ENCODE measurements at regions not wholly inside any gene's neighbourhood (a gene's known extent, or its start where the extent isn't known, plus 50 kb on each side); places are given as distances from the start of the nearest gene placed in this dataset.

DNA sequence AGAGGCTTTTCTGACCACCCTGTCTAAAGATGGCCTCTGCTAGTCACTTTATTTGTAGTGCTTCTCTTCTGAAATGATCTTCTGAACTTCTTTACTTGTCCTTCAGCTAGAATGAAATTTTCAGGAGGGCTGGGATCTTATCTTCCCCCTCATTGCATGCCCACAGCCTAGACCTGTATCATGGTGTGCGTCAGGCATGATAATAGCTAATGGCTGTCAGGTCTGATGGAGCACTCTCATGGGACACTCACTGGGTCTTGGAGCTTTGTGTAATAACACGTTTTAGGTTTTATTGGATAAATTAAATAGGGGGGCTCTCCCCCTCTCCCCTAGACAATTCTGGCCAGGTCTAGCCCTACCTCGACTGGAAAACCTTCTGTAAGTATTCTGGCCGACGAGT lies 97.1 kb upstream of the NRXN3 start:
- no peak for DNase-seq (ENCODE audit: low spot score)

DNA sequence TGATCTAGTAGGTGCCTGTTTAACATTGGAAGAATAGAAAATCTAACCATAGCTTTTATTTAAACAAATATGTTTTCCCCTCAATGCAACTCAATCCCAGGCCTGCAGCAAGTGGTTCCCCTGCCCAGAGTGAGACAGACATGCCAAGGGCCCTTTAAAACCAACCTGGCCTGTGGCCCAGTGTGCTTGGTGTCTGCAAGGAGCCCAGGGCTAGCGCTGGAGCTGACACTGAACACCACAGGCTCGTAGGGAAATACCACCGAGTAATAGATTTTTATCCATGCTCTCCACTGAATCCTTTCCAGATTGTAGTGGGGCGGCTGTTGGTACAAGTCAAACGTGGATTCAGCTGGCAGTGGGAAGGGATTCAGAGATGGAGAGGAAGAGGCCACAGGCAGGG lies 95.6 kb upstream of the NRXN3 start:
- DNase-seq (ENCODE audit: low spot score) = no peak

DNA sequence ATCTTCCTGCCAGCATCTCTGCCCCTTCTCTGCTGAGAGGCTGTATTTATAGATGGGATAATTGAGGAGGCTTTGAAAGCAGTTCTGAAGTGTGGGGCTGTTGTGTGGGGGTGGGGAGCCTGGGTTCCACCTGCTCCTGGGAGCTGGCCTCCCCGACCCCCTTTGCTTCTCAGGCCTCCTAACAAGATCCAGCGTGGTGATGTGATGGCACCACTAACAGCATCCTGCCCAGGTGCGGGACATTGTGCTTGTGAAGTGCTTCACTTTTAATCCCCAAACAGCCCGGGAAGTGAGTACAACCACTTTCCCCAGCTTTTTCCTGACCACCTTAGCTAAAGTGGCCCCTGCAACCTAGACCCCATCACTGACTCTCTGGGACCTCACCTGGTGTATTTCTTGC lies 95.1 kb upstream of the NRXN3 start:
- no peak for DNase-seq (ENCODE audit: low spot score)

GRCh38 chr14:78075555-78076277 lies 94.5 kb upstream of the NRXN3 start:
- no peak for DNase-seq (ENCODE audit: low spot score)

GRCh38 chr14:78081245-78081644 lies 88.9 kb upstream of the NRXN3 start:
- DNase-seq (ENCODE audit: low spot score) = no peak

DNA sequence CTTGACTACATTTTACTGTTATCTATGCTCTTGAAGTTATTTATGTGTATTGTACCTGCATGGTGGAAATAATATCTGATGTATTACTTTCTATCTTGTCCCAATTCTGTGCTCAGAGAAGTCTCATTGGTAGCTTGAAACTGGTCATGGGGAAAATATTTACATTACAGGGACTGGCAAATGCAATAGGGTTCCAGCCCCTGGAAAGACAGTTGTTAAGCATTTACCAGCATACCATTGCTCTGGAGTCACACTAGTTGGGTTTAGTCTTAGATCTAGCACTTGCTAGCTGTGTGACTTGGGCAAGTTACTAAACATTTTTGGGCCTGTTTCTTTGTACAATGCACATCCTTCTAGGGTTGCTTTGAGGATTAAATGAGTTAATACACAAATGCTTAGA lies 86.3 kb upstream of the NRXN3 start:
- DNase-seq (ENCODE audit: low spot score) = no peak

GRCh38 chr14:78086342-78086741 lies 83.8 kb upstream of the NRXN3 start:
- no peak for DNase-seq (ENCODE audit: low spot score)

DNA sequence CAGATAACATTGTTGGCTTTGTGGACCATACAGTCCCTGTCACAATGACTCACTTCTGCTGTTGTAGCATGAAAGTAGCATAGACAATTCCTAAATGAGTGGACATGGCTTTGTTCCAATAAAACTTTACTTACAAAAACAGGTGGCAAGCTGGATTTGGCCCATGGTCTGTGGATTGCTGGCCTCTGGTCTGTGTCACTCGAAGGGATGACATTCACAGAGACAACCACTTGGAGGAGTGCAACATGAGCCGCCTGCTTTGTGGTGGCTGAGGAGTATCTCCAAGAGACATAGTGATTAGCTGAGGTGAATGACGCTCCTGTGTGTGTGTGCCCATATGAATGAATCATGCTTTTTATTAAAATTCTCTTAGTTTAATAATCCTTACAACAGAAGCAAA lies 81.3 kb upstream of the NRXN3 start:
- DNase-seq (ENCODE audit: low spot score) = no peak

GRCh38 chr14:78090864-78091263 lies 79.3 kb upstream of the NRXN3 start:
- no peak for DNase-seq (ENCODE audit: low spot score)

GRCh38 chr14:78091361-78091760 lies 78.8 kb upstream of the NRXN3 start:
- DNase-seq (ENCODE audit: low spot score) = no peak

GRCh38 chr14:78092040-78092439 lies 78.1 kb upstream of the NRXN3 start:
- DNase-seq (ENCODE audit: low spot score) = no peak

DNA sequence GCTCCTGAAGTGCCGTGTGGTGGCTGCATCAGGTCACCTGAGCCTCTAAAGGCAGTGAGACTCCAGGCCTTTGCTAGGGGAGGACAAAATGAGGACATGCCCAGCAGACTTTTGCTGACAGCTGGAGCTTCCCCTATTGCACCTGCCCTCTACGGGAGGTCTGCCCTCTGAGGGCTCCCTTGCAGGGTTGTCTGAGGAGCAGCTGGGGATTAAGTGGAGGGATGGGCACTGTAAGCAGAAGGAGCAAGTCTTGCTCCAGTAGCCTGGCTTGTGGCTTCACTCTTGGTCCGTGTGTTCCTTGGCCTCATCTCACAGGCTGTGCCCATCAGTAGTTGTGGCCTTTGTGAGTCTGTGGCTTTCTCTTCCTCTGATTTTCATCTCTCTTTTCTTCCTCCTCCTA lies 66.9 kb upstream of the NRXN3 start:
- DNase-seq (ENCODE audit: low spot score) = no peak

DNA sequence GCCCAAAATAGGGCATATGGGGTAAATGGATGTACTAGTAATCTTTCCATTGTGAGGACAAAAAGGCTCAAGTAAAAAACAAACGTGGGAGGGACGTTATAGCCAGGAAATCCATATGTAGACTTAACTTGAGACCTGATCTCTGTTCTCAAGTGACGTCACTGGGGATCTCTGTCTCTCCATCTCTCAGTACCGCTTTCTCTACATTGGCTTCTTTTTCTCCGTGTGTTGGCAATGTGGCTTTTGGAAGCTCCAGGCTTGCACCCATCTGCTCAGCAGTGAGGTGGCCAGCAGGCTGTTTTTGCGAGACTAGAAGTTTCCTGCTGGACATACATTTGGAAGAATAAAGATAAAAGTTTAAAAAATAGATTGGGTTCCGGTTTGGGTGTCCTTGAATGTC lies 66.0 kb upstream of the NRXN3 start:
- no peak for DNase-seq (ENCODE audit: low spot score)

DNA sequence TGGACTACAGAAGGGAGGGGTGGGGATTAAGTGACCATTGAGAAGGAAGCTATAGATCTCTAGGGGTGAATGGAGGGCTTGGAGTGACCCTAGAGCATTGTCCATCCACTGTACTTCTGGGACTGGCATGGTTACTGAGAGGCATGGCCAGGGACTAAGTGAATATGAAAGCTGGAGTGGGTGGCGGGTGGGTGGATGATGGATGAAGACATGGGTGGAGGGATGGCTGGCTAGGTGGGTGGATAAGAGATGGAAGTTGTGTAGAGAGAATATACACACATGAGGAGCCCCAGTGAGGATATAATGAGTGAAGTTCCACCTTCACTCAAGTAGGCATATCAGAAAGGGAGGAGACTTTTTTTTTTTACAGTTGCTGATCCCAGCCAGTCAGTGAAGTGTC lies 65.5 kb upstream of the NRXN3 start:
- DNase-seq (ENCODE audit: low spot score) = no peak

GRCh38 chr14:78106381-78106780 lies 63.8 kb upstream of the NRXN3 start:
- DNase-seq (ENCODE audit: low spot score) = no peak

DNA sequence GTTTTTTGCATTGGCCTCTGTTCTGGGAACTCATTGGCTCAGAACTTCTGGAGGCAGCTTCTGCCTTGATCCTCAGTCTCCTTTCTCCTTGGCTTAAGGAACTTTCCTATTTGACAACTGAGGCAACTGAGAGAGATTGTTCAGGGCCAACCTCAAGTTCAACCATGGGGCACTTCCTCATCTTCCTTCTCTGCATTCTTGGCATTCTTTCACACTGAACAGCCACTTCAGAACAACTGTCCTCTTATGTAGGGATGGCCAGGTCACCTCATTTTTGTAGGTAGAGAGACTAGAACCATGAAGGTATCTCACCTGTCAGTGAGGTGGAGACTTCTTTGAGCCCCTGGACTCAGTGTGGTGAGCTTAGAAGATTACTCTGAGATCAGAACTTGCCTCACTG lies 63.0 kb upstream of the NRXN3 start:
- no peak for DNase-seq (ENCODE audit: low spot score)

- no peak for DNase-seq (ENCODE audit: low spot score)
These were observed 50.7 kb upstream of the NRXN3 start for GRCh38 chr14:78119440-78119839.

Measured in AG08395 (cell line).